NCI-H460 (cell line): ENCODE measurements at regions not wholly inside any gene's neighbourhood (a gene's known extent, or its start where the extent isn't known, plus 50 kb on each side); places are given as distances from the start of the nearest gene placed in this dataset.

Source experiments
- DNase-seq: peaks from one replicate; pipeline ENCODE4 v3.0.0-alpha.2; 2016; ENCODE audit warnings: low read depth; ENCODE audit errors: extremely low read depth

- DNase-seq = no peak
Observed at GRCh38 chr9:687034-687785, 154.3 kb upstream of the DMRT1 start.

- no peak for DNase-seq
Observed at GRCh38 chr9:687994-688393, 153.5 kb upstream of the DMRT1 start.

- DNase-seq = no peak
Observed at GRCh38 chr9:690517-691111, 150.9 kb upstream of the DMRT1 start.

- no peak for DNase-seq
Observed at GRCh38 chr9:691825-692400, 149.6 kb upstream of the DMRT1 start.

- DNase-seq = no peak
Observed at GRCh38 chr9:692636-693129, 148.8 kb upstream of the DMRT1 start.

- no peak for DNase-seq
Observed at GRCh38 chr9:693201-694091, 148.1 kb upstream of the DMRT1 start.

- no peak for DNase-seq
Observed at GRCh38 chr9:694092-694402, 147.4 kb upstream of the DMRT1 start.

GRCh38 chr9:694403-695154, 146.9 kb upstream of the DMRT1 start:
- no peak for DNase-seq

- no peak for DNase-seq
Observed at GRCh38 chr9:695252-695651, 146.2 kb upstream of the DMRT1 start.

- DNase-seq = no peak
Observed at GRCh38 chr9:696332-697323, 144.9 kb upstream of the DMRT1 start.

GRCh38 chr9:698276-698675, 143.2 kb upstream of the DMRT1 start:
- no peak for DNase-seq

- no peak for DNase-seq
Observed at GRCh38 chr9:698954-699353, 142.5 kb upstream of the DMRT1 start.

- no peak for DNase-seq
Observed at GRCh38 chr9:699396-699795, 142.1 kb upstream of the DMRT1 start.

- DNase-seq = no peak
Observed at GRCh38 chr9:700365-701282, 140.9 kb upstream of the DMRT1 start.

- no peak for DNase-seq
Observed at GRCh38 chr9:703392-703791, 138.1 kb upstream of the DMRT1 start.

GRCh38 chr9:706073-706472, 135.4 kb upstream of the DMRT1 start:
- DNase-seq = no peak

- peak; percentile 38 for DNase-seq
Observed at GRCh38 chr9:706606-707459, 134.7 kb upstream of the DMRT1 start.
